MM.1S (cell line): ENCODE measurements at regions not wholly inside any gene's neighbourhood (a gene's known extent, or its start where the extent isn't known, plus 50 kb on each side); places are given as distances from the start of the nearest gene placed in this dataset.
"Not testable (repeated sequence)": the region's sequence is repeated elsewhere in the genome, so short reads cannot be mapped to it uniquely, and the experiment has no call there.

ENCODE experiments used
- DNase-seq: peaks from one replicate; pipeline ENCODE4 v3.0.0-alpha.2; 2015
- H2AFZ ChIP-seq: fragments of 300-600 bp; sonication (generic); 2 replicates; pipeline ENCODE4 v1.6.0; 2016; ENCODE audit warnings: antibody characterized with exemption, low read length
- H3F3A ChIP-seq: fragments of 300-600 bp; sonication (generic); 2 replicates; pipeline ENCODE4 v1.6.1; 2016; ENCODE audit warnings: mild to moderate bottlenecking, antibody characterized with exemption, low read length, moderate library complexity, mixed read lengths; ENCODE audit not compliant: insufficient read depth
- H3K27ac ChIP-seq: fragments of 300-600 bp; sonication (generic); 2 replicates; pipeline ENCODE4 v1.5.1; 2016; ENCODE audit warnings: mild to moderate bottlenecking, low read length
- H3K27me3 ChIP-seq: fragments of 300-600 bp; sonication (generic); replicated peaks from 2 replicates; pipeline ENCODE4 v1.6.0; 2016; ENCODE audit warnings: low read length; ENCODE audit not compliant: insufficient read depth
- H3K36me3 ChIP-seq: fragments of 300-600 bp; sonication (generic); replicated peaks from 2 replicates; pipeline ENCODE4 v1.6.1; 2016; ENCODE audit warnings: mild to moderate bottlenecking, low read length, mixed read lengths; ENCODE audit not compliant: insufficient read depth
- H3K4me1 ChIP-seq: fragments of 300-600 bp; sonication (generic); 2 replicates; pipeline ENCODE4 v1.6.1; 2016; ENCODE audit warnings: low read length, mixed read lengths
- H3K4me2 ChIP-seq: fragments of 300-600 bp; sonication (generic); 2 replicates; pipeline ENCODE4 v1.6.0; 2016; ENCODE audit warnings: low read depth, low read length
- H3K4me3 ChIP-seq: fragments of 300-600 bp; sonication (generic); 2 replicates; pipeline ENCODE4 v1.5.1; 2016; ENCODE audit warnings: low read length, mixed read lengths
- H3K79me2 ChIP-seq: fragments of 300-600 bp; sonication (generic); 2 replicates; pipeline ENCODE4 v1.6.1; 2016; ENCODE audit warnings: mixed run types, low read length, mixed read lengths
- H3K9ac ChIP-seq: fragments of 300-600 bp; sonication (generic); 2 replicates; pipeline ENCODE4 v1.6.1; 2016; ENCODE audit warnings: low read length, mixed read lengths
- H3K9me2 ChIP-seq: fragments of 300-600 bp; sonication (generic); replicated peaks from 2 replicates; pipeline ENCODE4 v1.6.1; 2016; ENCODE audit warnings: mild to moderate bottlenecking, low read length, mixed read lengths; ENCODE audit not compliant: insufficient read depth
- H3K9me3 ChIP-seq: fragments of 300-600 bp; sonication (generic); replicated peaks from 2 replicates; pipeline ENCODE4 v1.6.1; 2016; ENCODE audit warnings: mild to moderate bottlenecking, low read length, mixed read lengths; ENCODE audit not compliant: insufficient read depth
- H4K20me1 ChIP-seq: fragments of 300-600 bp; sonication (generic); 2 replicates; pipeline ENCODE4 v1.6.1; 2016; ENCODE audit warnings: mild to moderate bottlenecking, low read length, moderate library complexity, mixed read lengths; ENCODE audit not compliant: insufficient read depth
- CTCF ChIP-seq: fragments of 300-600 bp; sonication (generic); IDR thresholded peaks from 2 replicates; pipeline ENCODE4 v1.5.1; 2016; ENCODE audit warnings: antibody characterized with exemption, low read length, mixed read lengths
- EZH2 ChIP-seq: fragments of 300-600 bp; sonication (generic); optimal IDR thresholded peaks from 2 replicates; pipeline ENCODE3; 2017; ENCODE audit warnings: low read depth, mild to moderate bottlenecking, antibody characterized with exemption, low read length, mixed read lengths
- EZH2phosphoT487 ChIP-seq: fragments of 300-600 bp; sonication (generic); IDR thresholded peaks from 2 replicates; pipeline ENCODE4 v1.6.1; 2018; ENCODE audit warnings: antibody characterized with exemption, low read length

- Histone ChIP-seq H3K27ac (no peak overlapping the region), H3K9ac (no peak overlapping the region), H3F3A (no peaks in the 10 kb centered on the region), H2AFZ (no peak overlapping the region), H3K27me3 (no peaks in the 10 kb centered on the region), H3K79me2 (no peaks in the 10 kb centered on the region), H4K20me1 (no peaks in the 10 kb centered on the region), H3K4me1 (no peaks in the 10 kb centered on the region), H3K4me3 (no peak overlapping the region), H3K9me2 (no peaks in the 10 kb centered on the region), H3K9me3 (no peaks in the 10 kb centered on the region), H3K4me2 (no peak overlapping the region), H3K36me3 (no peaks in the 10 kb centered on the region)
- TF ChIP-seq CTCF (no peak), EZH2 (no peak), EZH2phosphoT487 (no peak)
- DNase-seq, result no peak
These were observed 579.0 kb upstream of the CBLB start for GRCh38 chr3:106447723-106448301.

- not testable (repeated sequence) for H3K4me3 ChIP-seq, H2AFZ ChIP-seq
These were observed 579.7 kb upstream of the CBLB start for GRCh38 chr3:106448372-106448966.

GRCh38 chr3:106452096-106452495 is 583.3 kb upstream of the CBLB start:
- H3K36me3 ChIP-seq, result no peaks in the 10 kb centered on the region
- H3F3A ChIP-seq, result no peaks in the 10 kb centered on the region
- no peak for DNase-seq
- no peaks in the 10 kb centered on the region for H3K79me2 ChIP-seq
- no peak overlapping the region for H3K9ac ChIP-seq
- H3K4me3 ChIP-seq, result no peak overlapping the region
- no peaks in the 10 kb centered on the region for H3K4me1 ChIP-seq
- no peaks in the 10 kb centered on the region for H3K9me3 ChIP-seq
- H4K20me1 ChIP-seq, result no peaks in the 10 kb centered on the region
- no peaks in the 10 kb centered on the region for H3K9me2 ChIP-seq
- H3K4me2 ChIP-seq, result no peak overlapping the region
- H3K27ac ChIP-seq, result no peak overlapping the region
- TF ChIP-seq EZH2, result no peak
- no peak for TF ChIP-seq EZH2phosphoT487
- TF ChIP-seq CTCF, result no peak
- H3K27me3 ChIP-seq, result no peaks in the 10 kb centered on the region
- H2AFZ ChIP-seq, result no peak overlapping the region

More at GRCh38 chr3:106448372-106448966, 579.7 kb upstream of the CBLB start:
- not testable (repeated sequence) for H3K4me1 ChIP-seq, H4K20me1 ChIP-seq, H3K27ac ChIP-seq, H3K36me3 ChIP-seq, H3K9me2 ChIP-seq, H3K27me3 ChIP-seq, H3K4me2 ChIP-seq, H3K9ac ChIP-seq, H3K79me2 ChIP-seq, DNase-seq, H3F3A ChIP-seq, H3K9me3 ChIP-seq

- no peak overlapping the region for H3K9ac ChIP-seq
- H3K27ac ChIP-seq, result no peak overlapping the region
- TF ChIP-seq CTCF (no peak), EZH2phosphoT487 (no peak), EZH2 (no peak)
- H3K9me2 ChIP-seq, result no peaks in the 10 kb centered on the region
- no peaks in the 10 kb centered on the region for H3K27me3 ChIP-seq
- no peaks in the 10 kb centered on the region for H3K4me1 ChIP-seq
- H2AFZ ChIP-seq, result no peak overlapping the region
- H3K4me2 ChIP-seq, result no peak overlapping the region
- no peak for DNase-seq
- no peaks in the 10 kb centered on the region for H3K79me2 ChIP-seq
- H3F3A ChIP-seq, result no peaks in the 10 kb centered on the region
- no peak overlapping the region for H3K4me3 ChIP-seq
- H3K9me3 ChIP-seq, result no peaks in the 10 kb centered on the region
- H3K36me3 ChIP-seq, result no peaks in the 10 kb centered on the region
- no peaks in the 10 kb centered on the region for H4K20me1 ChIP-seq
These were observed 585.7 kb upstream of the CBLB start for GRCh38 chr3:106454497-106454896.
